Peyer's patch (tissue), 4 donors: ENCODE measurements at regions not wholly inside any gene's neighbourhood (a gene's known extent, or its start where the extent isn't known, plus 50 kb on each side); places are given as distances from the start of the nearest gene placed in this dataset.

Experiments
- POLR2A ChIP-seq, 2 donors: fragments of 450-650 bp; IDR thresholded peaks; one replicate each; pipeline ENCODE4 v1.5.1; 2017; ENCODE audit warnings: antibody characterized with exemption in 2 of 2, mild to moderate bottlenecking in 2 of 2, moderate library complexity in 2 of 2
- TF ChIP-seq, protein P1 (sequence below), 6 experiments: fragments of 450-650 bp in 4 of 6; fragments of 200-600 bp in 2 of 6; sonication (generic) in 1 of 6; IDR thresholded peaks; one replicate each; pipeline ENCODE4 v1.5.1; 2017 to 2019; ENCODE audit warnings: antibody characterized with exemption in 6 of 6, mild to moderate bottlenecking in 3 of 6, moderate library complexity in 1 of 6

DNA sequence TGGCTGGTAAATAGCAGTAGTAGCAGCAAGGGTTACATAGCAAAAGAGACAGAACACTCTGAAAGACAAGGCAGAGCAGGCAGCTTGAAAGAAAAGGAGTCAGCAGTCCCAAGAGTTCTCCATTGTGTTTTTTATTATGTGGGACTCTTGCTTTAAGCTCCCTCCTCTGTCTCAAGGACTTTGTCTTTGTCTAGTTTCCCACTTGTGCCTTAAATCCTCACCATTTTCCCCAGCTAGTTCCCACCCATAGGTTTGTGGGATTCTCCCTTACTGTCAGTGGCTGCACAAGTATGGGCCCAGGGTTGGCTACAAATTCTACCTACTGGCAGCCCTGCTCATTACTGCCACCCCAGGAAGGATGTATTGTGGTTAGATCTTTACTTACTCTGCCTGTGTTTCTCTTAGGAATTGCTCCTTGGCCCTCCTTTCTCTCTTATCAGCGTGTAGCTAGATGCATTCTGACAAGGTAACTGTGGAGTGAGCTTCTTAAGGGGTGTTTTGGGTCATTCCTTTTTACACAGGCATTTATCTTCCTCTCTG is 413.4 kb upstream of the PCDH9 start:
- TF ChIP-seq, protein P1, sequence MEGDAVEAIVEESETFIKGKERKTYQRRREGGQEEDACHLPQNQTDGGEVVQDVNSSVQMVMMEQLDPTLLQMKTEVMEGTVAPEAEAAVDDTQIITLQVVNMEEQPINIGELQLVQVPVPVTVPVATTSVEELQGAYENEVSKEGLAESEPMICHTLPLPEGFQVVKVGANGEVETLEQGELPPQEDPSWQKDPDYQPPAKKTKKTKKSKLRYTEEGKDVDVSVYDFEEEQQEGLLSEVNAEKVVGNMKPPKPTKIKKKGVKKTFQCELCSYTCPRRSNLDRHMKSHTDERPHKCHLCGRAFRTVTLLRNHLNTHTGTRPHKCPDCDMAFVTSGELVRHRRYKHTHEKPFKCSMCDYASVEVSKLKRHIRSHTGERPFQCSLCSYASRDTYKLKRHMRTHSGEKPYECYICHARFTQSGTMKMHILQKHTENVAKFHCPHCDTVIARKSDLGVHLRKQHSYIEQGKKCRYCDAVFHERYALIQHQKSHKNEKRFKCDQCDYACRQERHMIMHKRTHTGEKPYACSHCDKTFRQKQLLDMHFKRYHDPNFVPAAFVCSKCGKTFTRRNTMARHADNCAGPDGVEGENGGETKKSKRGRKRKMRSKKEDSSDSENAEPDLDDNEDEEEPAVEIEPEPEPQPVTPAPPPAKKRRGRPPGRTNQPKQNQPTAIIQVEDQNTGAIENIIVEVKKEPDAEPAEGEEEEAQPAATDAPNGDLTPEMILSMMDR (IDR thresholded peaks at IDR 0.05), result no peak
- no peak for TF ChIP-seq POLR2A (IDR thresholded peaks at IDR 0.05)
